ENCODE measurements at regions not wholly inside any gene's neighbourhood (a gene's known extent, or its start where the extent isn't known, plus 50 kb on each side); places are given as distances from the start of the nearest gene placed in this dataset.

DNA sequence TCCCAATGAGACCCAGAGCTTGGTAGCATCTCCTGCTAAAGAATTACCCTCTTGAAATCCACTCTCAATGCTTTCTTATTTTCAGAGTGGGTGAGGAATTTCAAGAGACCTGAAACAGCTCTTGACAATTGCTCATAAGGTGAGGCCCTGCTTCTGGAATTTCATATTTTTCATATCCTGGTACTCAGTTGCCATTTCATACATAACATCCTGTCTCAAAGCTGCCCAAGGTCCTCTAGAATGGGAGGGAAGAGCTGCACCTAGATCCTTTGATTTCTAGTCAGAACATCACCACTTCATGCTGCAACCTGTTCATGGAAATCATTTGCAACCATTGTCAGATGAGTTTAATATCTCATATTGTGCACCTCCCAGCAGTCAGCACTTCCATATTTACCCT lies 404.8 kb upstream of the GALNT5 start:
- H3K27me3 Mint-ChIP-seq (ENCODE audit: low read depth), result peaks cover 14% of the 10 kb centered on the region
- no peak for DNase-seq (ENCODE audit: low spot score)
- no peaks in the 10 kb centered on the region for H3K4me1 Mint-ChIP-seq (ENCODE audit: low read depth)
- TF ChIP-seq, protein P1, sequence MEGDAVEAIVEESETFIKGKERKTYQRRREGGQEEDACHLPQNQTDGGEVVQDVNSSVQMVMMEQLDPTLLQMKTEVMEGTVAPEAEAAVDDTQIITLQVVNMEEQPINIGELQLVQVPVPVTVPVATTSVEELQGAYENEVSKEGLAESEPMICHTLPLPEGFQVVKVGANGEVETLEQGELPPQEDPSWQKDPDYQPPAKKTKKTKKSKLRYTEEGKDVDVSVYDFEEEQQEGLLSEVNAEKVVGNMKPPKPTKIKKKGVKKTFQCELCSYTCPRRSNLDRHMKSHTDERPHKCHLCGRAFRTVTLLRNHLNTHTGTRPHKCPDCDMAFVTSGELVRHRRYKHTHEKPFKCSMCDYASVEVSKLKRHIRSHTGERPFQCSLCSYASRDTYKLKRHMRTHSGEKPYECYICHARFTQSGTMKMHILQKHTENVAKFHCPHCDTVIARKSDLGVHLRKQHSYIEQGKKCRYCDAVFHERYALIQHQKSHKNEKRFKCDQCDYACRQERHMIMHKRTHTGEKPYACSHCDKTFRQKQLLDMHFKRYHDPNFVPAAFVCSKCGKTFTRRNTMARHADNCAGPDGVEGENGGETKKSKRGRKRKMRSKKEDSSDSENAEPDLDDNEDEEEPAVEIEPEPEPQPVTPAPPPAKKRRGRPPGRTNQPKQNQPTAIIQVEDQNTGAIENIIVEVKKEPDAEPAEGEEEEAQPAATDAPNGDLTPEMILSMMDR (IDR thresholded peaks at IDR 0.05), result no peak
- no peaks in the 10 kb centered on the region for H3K9me3 Mint-ChIP-seq (ENCODE audit: low read depth)
- no peaks in the 10 kb centered on the region for H3K36me3 Mint-ChIP-seq (ENCODE audit: low read depth)
- H3K27ac Mint-ChIP-seq (ENCODE audit: unreplicated experiment), result no peak overlapping the region
- H3K4me3 Mint-ChIP-seq (ENCODE audit: unreplicated experiment), result no peak overlapping the region

DNA sequence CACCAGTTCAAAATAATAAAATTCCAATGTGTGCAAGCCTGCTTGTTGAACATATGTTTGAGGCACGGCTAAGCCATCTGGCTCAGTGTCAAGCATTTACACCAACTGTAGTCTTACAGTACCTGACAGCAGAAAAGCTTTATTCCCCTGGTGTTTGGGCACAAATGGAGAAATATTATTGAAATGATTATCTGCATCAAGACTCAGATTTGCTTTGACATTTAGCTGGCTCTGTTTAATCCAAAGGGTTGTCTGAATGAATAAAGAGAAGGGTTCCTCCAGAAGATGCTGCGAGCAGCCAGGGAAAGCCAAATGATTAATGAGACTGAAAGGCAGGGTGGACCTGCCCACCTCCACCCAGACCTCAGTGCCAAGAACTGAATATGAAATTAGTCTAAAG lies 393.2 kb upstream of the GALNT5 start:
- Mint-ChIP-seq H3K4me3 (ENCODE audit: unreplicated experiment) (no peak overlapping the region), H3K9me3 (ENCODE audit: low read depth) (no peaks in the 10 kb centered on the region), H3K27me3 (ENCODE audit: low read depth) (peaks cover 7% of the 10 kb centered on the region), H3K36me3 (ENCODE audit: low read depth) (no peaks in the 10 kb centered on the region), H3K4me1 (ENCODE audit: low read depth) (no peaks in the 10 kb centered on the region), H3K27ac (ENCODE audit: unreplicated experiment) (no peak overlapping the region)
- TF ChIP-seq, protein P1 (IDR thresholded peaks at IDR 0.05), result no peak
- no peak for DNase-seq (ENCODE audit: low spot score)

GRCh38 chr2:156864753-156865152 lies 392.8 kb upstream of the GALNT5 start:
- H3K4me3 Mint-ChIP-seq (ENCODE audit: unreplicated experiment), result no peak overlapping the region
- no peaks in the 10 kb centered on the region for H3K9me3 Mint-ChIP-seq (ENCODE audit: low read depth)
- H3K27me3 Mint-ChIP-seq (ENCODE audit: low read depth), result peaks cover 7% of the 10 kb centered on the region
- TF ChIP-seq, protein P1 (IDR thresholded peaks at IDR 0.05), result no peak
- H3K36me3 Mint-ChIP-seq (ENCODE audit: low read depth), result no peaks in the 10 kb centered on the region
- H3K4me1 Mint-ChIP-seq (ENCODE audit: low read depth), result no peaks in the 10 kb centered on the region
- DNase-seq (ENCODE audit: low spot score), result no peak
- H3K27ac Mint-ChIP-seq (ENCODE audit: unreplicated experiment), result no peak overlapping the region

DNA sequence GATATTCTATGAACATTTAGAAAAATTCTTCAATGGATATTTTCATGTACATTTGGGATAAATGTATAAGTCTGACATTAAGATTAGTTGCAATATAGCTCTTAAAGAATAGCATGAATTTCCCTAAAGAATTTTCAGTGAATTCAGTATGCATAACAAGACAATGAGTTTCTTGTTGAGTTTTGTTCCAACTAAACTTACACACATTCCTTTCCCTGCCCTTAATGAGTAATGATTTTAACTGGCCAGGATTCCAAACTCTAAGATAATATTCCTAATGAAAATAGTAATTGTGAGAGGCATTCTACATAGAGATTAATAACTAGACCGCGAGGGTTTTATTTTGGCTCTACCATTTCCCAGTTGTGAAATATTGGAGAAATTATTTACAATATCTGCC lies 390.3 kb upstream of the GALNT5 start:
- no peak for DNase-seq (ENCODE audit: low spot score)
- Mint-ChIP-seq H3K27ac (ENCODE audit: unreplicated experiment) (no peak overlapping the region), H3K27me3 (ENCODE audit: low read depth) (peaks cover 9% of the 10 kb centered on the region), H3K4me1 (ENCODE audit: low read depth) (no peaks in the 10 kb centered on the region), H3K4me3 (ENCODE audit: unreplicated experiment) (no peak overlapping the region), H3K9me3 (ENCODE audit: low read depth) (no peaks in the 10 kb centered on the region), H3K36me3 (ENCODE audit: low read depth) (no peaks in the 10 kb centered on the region)
- TF ChIP-seq, protein P1 (IDR thresholded peaks at IDR 0.05), result no peak

- Mint-ChIP-seq H3K4me1 (ENCODE audit: low read depth) (no peaks in the 10 kb centered on the region), H3K36me3 (ENCODE audit: low read depth) (no peaks in the 10 kb centered on the region), H3K9me3 (ENCODE audit: low read depth) (no peaks in the 10 kb centered on the region), H3K27me3 (ENCODE audit: low read depth) (peaks cover 9% of the 10 kb centered on the region), H3K4me3 (ENCODE audit: unreplicated experiment) (no peak overlapping the region), H3K27ac (ENCODE audit: unreplicated experiment) (no peak overlapping the region)
- TF ChIP-seq, protein P1 (IDR thresholded peaks at IDR 0.05), result no peak
- DNase-seq (ENCODE audit: low spot score), result no peak
Observed at GRCh38 chr2:156874707-156875106, 382.8 kb upstream of the GALNT5 start.
